MM.1S (cell line): ENCODE measurements at regions not wholly inside any gene's neighbourhood (a gene's known extent, or its start where the extent isn't known, plus 50 kb on each side); places are given as distances from the start of the nearest gene placed in this dataset.

Experiments used
- DNase-seq: peaks from one replicate; pipeline ENCODE4 v3.0.0-alpha.2; 2015
- H2AFZ ChIP-seq: fragments of 300-600 bp; sonication (generic); 2 replicates; pipeline ENCODE4 v1.6.0; 2016; ENCODE audit warnings: antibody characterized with exemption, low read length
- H3F3A ChIP-seq: fragments of 300-600 bp; sonication (generic); 2 replicates; pipeline ENCODE4 v1.6.1; 2016; ENCODE audit warnings: mild to moderate bottlenecking, antibody characterized with exemption, low read length, moderate library complexity, mixed read lengths; ENCODE audit not compliant: insufficient read depth
- H3K27ac ChIP-seq: fragments of 300-600 bp; sonication (generic); 2 replicates; pipeline ENCODE4 v1.5.1; 2016; ENCODE audit warnings: mild to moderate bottlenecking, low read length
- H3K27me3 ChIP-seq: fragments of 300-600 bp; sonication (generic); replicated peaks from 2 replicates; pipeline ENCODE4 v1.6.0; 2016; ENCODE audit warnings: low read length; ENCODE audit not compliant: insufficient read depth
- H3K36me3 ChIP-seq: fragments of 300-600 bp; sonication (generic); replicated peaks from 2 replicates; pipeline ENCODE4 v1.6.1; 2016; ENCODE audit warnings: mild to moderate bottlenecking, low read length, mixed read lengths; ENCODE audit not compliant: insufficient read depth
- H3K4me1 ChIP-seq: fragments of 300-600 bp; sonication (generic); 2 replicates; pipeline ENCODE4 v1.6.1; 2016; ENCODE audit warnings: low read length, mixed read lengths
- H3K4me2 ChIP-seq: fragments of 300-600 bp; sonication (generic); 2 replicates; pipeline ENCODE4 v1.6.0; 2016; ENCODE audit warnings: low read depth, low read length
- H3K4me3 ChIP-seq: fragments of 300-600 bp; sonication (generic); 2 replicates; pipeline ENCODE4 v1.5.1; 2016; ENCODE audit warnings: low read length, mixed read lengths
- H3K79me2 ChIP-seq: fragments of 300-600 bp; sonication (generic); 2 replicates; pipeline ENCODE4 v1.6.1; 2016; ENCODE audit warnings: mixed run types, low read length, mixed read lengths
- H3K9ac ChIP-seq: fragments of 300-600 bp; sonication (generic); 2 replicates; pipeline ENCODE4 v1.6.1; 2016; ENCODE audit warnings: low read length, mixed read lengths
- H3K9me2 ChIP-seq: fragments of 300-600 bp; sonication (generic); replicated peaks from 2 replicates; pipeline ENCODE4 v1.6.1; 2016; ENCODE audit warnings: mild to moderate bottlenecking, low read length, mixed read lengths; ENCODE audit not compliant: insufficient read depth
- H3K9me3 ChIP-seq: fragments of 300-600 bp; sonication (generic); replicated peaks from 2 replicates; pipeline ENCODE4 v1.6.1; 2016; ENCODE audit warnings: mild to moderate bottlenecking, low read length, mixed read lengths; ENCODE audit not compliant: insufficient read depth
- H4K20me1 ChIP-seq: fragments of 300-600 bp; sonication (generic); 2 replicates; pipeline ENCODE4 v1.6.1; 2016; ENCODE audit warnings: mild to moderate bottlenecking, low read length, moderate library complexity, mixed read lengths; ENCODE audit not compliant: insufficient read depth
- EZH2 ChIP-seq: fragments of 300-600 bp; sonication (generic); optimal IDR thresholded peaks from 2 replicates; pipeline ENCODE3; 2017; ENCODE audit warnings: low read depth, mild to moderate bottlenecking, antibody characterized with exemption, low read length, mixed read lengths
- EZH2phosphoT487 ChIP-seq: fragments of 300-600 bp; sonication (generic); IDR thresholded peaks from 2 replicates; pipeline ENCODE4 v1.6.1; 2018; ENCODE audit warnings: antibody characterized with exemption, low read length
- TF ChIP-seq, protein P1 (sequence below): fragments of 300-600 bp; sonication (generic); IDR thresholded peaks from 2 replicates; pipeline ENCODE4 v1.5.1; 2016; ENCODE audit warnings: antibody characterized with exemption, low read length, mixed read lengths

DNA sequence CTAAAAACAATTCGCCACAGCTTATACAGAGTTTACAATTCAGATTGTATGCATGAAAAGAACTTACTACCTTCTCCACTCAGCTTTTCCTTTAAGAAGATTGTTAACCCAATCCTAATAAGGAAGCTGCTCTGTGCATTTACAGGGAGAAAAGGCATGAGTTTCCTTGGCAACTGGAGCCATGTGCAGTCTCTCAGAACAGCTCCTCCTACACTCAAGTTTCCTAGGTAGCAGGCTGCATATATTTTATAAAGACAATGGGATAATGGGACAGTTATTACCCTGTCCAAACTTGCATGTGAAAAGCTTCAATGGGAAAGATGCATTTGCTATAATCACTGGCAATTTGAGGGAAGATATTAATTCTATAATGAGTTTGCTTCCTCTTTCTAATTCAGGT is 125.5 kb upstream of the TRPC4 start:
- no peak overlapping the region for H3K27ac ChIP-seq
- H3K9ac ChIP-seq: no peak overlapping the region
- H3K4me2 ChIP-seq: no peak overlapping the region
- no peak overlapping the region for H3K4me3 ChIP-seq
- no peak for DNase-seq
- H3K27me3 ChIP-seq: no peaks in the 10 kb centered on the region
- TF ChIP-seq EZH2 (no peak), EZH2phosphoT487 (no peak)
- TF ChIP-seq, protein P1, sequence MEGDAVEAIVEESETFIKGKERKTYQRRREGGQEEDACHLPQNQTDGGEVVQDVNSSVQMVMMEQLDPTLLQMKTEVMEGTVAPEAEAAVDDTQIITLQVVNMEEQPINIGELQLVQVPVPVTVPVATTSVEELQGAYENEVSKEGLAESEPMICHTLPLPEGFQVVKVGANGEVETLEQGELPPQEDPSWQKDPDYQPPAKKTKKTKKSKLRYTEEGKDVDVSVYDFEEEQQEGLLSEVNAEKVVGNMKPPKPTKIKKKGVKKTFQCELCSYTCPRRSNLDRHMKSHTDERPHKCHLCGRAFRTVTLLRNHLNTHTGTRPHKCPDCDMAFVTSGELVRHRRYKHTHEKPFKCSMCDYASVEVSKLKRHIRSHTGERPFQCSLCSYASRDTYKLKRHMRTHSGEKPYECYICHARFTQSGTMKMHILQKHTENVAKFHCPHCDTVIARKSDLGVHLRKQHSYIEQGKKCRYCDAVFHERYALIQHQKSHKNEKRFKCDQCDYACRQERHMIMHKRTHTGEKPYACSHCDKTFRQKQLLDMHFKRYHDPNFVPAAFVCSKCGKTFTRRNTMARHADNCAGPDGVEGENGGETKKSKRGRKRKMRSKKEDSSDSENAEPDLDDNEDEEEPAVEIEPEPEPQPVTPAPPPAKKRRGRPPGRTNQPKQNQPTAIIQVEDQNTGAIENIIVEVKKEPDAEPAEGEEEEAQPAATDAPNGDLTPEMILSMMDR: no peak
- no peak overlapping the region for H2AFZ ChIP-seq
- H3F3A ChIP-seq: no peaks in the 10 kb centered on the region
- H3K4me1 ChIP-seq: no peaks in the 10 kb centered on the region
- no peaks in the 10 kb centered on the region for H3K79me2 ChIP-seq
- no peaks in the 10 kb centered on the region for H4K20me1 ChIP-seq
- H3K9me2 ChIP-seq: no peaks in the 10 kb centered on the region
- H3K36me3 ChIP-seq: no peaks in the 10 kb centered on the region
- no peaks in the 10 kb centered on the region for H3K9me3 ChIP-seq

DNA sequence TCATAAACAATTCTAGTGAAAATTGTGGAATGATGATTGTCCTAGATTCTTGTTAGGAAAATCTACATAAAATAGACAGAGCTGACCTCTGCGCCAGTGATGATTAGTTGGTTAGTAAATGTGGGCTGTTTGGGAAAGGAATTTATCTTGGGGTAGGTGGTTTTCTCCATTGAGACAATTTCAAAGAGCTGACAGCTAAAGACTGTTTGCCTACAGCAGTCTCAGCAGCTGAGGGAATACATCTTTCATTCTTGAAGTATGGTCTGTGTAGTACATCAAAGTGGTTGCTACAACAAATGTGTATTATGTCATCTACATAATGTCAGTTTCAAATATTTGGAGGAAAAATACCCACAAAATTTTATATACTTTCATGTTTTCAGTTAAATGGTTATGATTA is 117.2 kb upstream of the TRPC4 start:
- no peaks in the 10 kb centered on the region for H3K9me3 ChIP-seq
- no peaks in the 10 kb centered on the region for H3K79me2 ChIP-seq
- no peak for DNase-seq
- no peaks in the 10 kb centered on the region for H3K36me3 ChIP-seq
- H3K4me3 ChIP-seq: no peak overlapping the region
- H3K27ac ChIP-seq: no peak overlapping the region
- TF ChIP-seq, protein P1: no peak
- no peak for TF ChIP-seq EZH2phosphoT487
- no peak for TF ChIP-seq EZH2
- no peak overlapping the region for H3K9ac ChIP-seq
- H2AFZ ChIP-seq: no peak overlapping the region
- H3F3A ChIP-seq: no peaks in the 10 kb centered on the region
- no peaks in the 10 kb centered on the region for H4K20me1 ChIP-seq
- no peaks in the 10 kb centered on the region for H3K27me3 ChIP-seq
- no peaks in the 10 kb centered on the region for H3K4me1 ChIP-seq
- no peaks in the 10 kb centered on the region for H3K9me2 ChIP-seq
- no peak overlapping the region for H3K4me2 ChIP-seq

DNA sequence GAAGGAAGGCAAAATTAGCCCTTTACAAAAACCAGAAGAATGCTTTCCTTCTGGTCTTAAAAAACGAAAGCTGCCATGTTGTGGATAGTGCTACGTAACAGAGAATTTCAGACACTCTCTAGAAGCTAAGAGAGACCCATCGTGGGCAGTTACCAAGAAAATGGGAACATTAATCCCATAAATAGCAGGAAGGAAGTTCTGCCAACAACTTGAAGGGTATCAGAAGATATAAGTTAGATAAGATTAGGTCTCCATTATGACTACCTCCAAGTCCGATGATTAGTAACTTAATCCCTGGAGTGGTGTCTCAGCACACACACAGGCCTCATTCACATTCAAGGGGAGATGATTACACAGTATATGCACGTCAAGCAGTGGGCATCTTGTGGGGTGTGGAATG is 115.7 kb upstream of the TRPC4 start:
- no peaks in the 10 kb centered on the region for H3K9me3 ChIP-seq
- H3K4me2 ChIP-seq: no peak overlapping the region
- H3K27ac ChIP-seq: no peak overlapping the region
- H3K9me2 ChIP-seq: no peaks in the 10 kb centered on the region
- no peaks in the 10 kb centered on the region for H3K27me3 ChIP-seq
- TF ChIP-seq, protein P1: no peak
- TF ChIP-seq EZH2phosphoT487 (no peak), EZH2 (no peak)
- H3K4me3 ChIP-seq: no peak overlapping the region
- no peaks in the 10 kb centered on the region for H3K4me1 ChIP-seq
- H4K20me1 ChIP-seq: no peaks in the 10 kb centered on the region
- no peak overlapping the region for H2AFZ ChIP-seq
- H3K9ac ChIP-seq: no peak overlapping the region
- no peaks in the 10 kb centered on the region for H3K36me3 ChIP-seq
- no peaks in the 10 kb centered on the region for H3K79me2 ChIP-seq
- no peak for DNase-seq
- H3F3A ChIP-seq: no peaks in the 10 kb centered on the region
